H9 (cell line): ENCODE measurements at regions not wholly inside any gene's neighbourhood (a gene's known extent, or its start where the extent isn't known, plus 50 kb on each side); places are given as distances from the start of the nearest gene placed in this dataset.

ENCODE experiments used
- DNase-seq: peaks from one replicate; pipeline ENCODE4 v3.0.0-alpha.2; 2017
- H2AFZ ChIP-seq: one replicate; pipeline ENCODE4 v1.6.1; 2013; ENCODE audit warnings: mild to moderate bottlenecking, low read length, control low read depth, moderate library complexity
- H2AK5ac ChIP-seq: 2 replicates; pipeline ENCODE4 v1.6.1; 2013; ENCODE audit warnings: low read length, control low read depth, mixed read lengths; ENCODE audit not compliant: insufficient read length
- H2BK120ac ChIP-seq: one replicate; pipeline ENCODE4 v1.6.1; 2013; ENCODE audit warnings: low read depth, mild to moderate bottlenecking, low read length, control low read depth, inconsistent platforms; ENCODE audit not compliant: poor library complexity, severe bottlenecking
- H2BK12ac ChIP-seq: 2 replicates; pipeline ENCODE4 v1.6.1; 2013; ENCODE audit warnings: low read length, control low read depth, mixed read lengths, low read depth; ENCODE audit not compliant: insufficient read length
- H2BK15ac ChIP-seq: 2 replicates; pipeline ENCODE4 v1.6.1; 2013; ENCODE audit warnings: low read depth, low read length, control low read depth
- H2BK20ac ChIP-seq: one replicate; pipeline ENCODE4 v1.6.1; 2013; ENCODE audit warnings: low read depth, mild to moderate bottlenecking, low read length, control low read depth, inconsistent platforms; ENCODE audit not compliant: poor library complexity, severe bottlenecking
- H2BK5ac ChIP-seq: 2 replicates; pipeline ENCODE4 v1.6.1; 2013; ENCODE audit warnings: low read length, control low read depth, mixed read lengths; ENCODE audit not compliant: insufficient read length
- H3K14ac ChIP-seq: 2 replicates; pipeline ENCODE4 v1.6.1; 2013; ENCODE audit warnings: low read length, control low read depth; ENCODE audit not compliant: insufficient read depth
- H3K18ac ChIP-seq: 2 replicates; pipeline ENCODE4 v1.6.1; 2013; ENCODE audit warnings: low read depth, mild to moderate bottlenecking, mixed read lengths, low read length, control low read depth; ENCODE audit not compliant: insufficient read length
- H3K23ac ChIP-seq: 2 replicates; pipeline ENCODE4 v1.6.1; 2013; ENCODE audit warnings: low read length, control low read depth, mixed read lengths, low read depth; ENCODE audit not compliant: insufficient read length
- H3K23me2 ChIP-seq: 2 replicates; pipeline ENCODE4 v1.6.1; 2013; ENCODE audit warnings: low read depth, mild to moderate bottlenecking, mixed read lengths, low read length, control low read depth; ENCODE audit not compliant: insufficient read length, poor library complexity, severe bottlenecking
- H3K27ac ChIP-seq: 2 replicates; pipeline ENCODE4 v1.5.1; 2013; ENCODE audit warnings: low read length, control low read depth, mixed read lengths, low read depth; ENCODE audit not compliant: insufficient read length
- H3K27me3 ChIP-seq: 2 replicates; pipeline ENCODE4 v1.6.1; 2013; ENCODE audit warnings: low read length, control low read depth, inconsistent platforms; ENCODE audit not compliant: insufficient read depth
- H3K4ac ChIP-seq: 2 replicates; pipeline ENCODE4 v1.6.1; 2013; ENCODE audit warnings: low read depth, mild to moderate bottlenecking, control low read depth, inconsistent platforms, low read length, moderate library complexity
- H3K4me1 ChIP-seq: 2 replicates; pipeline ENCODE4 v1.6.1; 2013; ENCODE audit warnings: low read length, control low read depth, inconsistent platforms; ENCODE audit not compliant: insufficient read depth
- H3K4me2 ChIP-seq: 2 replicates; pipeline ENCODE4 v1.6.1; 2013; ENCODE audit warnings: low read length, control low read depth, mixed read lengths; ENCODE audit not compliant: insufficient read length, insufficient read depth
- H3K56ac ChIP-seq: 2 replicates; pipeline ENCODE4 v1.6.1; 2013; ENCODE audit warnings: low read depth, mild to moderate bottlenecking, mixed read lengths, low read length, control low read depth; ENCODE audit not compliant: insufficient read length
- H3K79me1 ChIP-seq: 2 replicates; pipeline ENCODE4 v1.6.1; 2013; ENCODE audit warnings: low read depth, mild to moderate bottlenecking, moderate library complexity, low read length, control low read depth, inconsistent platforms; ENCODE audit not compliant: insufficient read depth, poor library complexity, severe bottlenecking
- H3K79me2 ChIP-seq: 2 replicates; pipeline ENCODE4 v1.6.1; 2013; ENCODE audit warnings: low read length, control low read depth, inconsistent platforms; ENCODE audit not compliant: insufficient read depth
- H3K9ac ChIP-seq: 2 replicates; pipeline ENCODE4 v1.6.1; 2013; ENCODE audit warnings: low read length, control low read depth, mixed read lengths; ENCODE audit not compliant: insufficient read length; ENCODE audit errors: extremely low read depth
- H3K9me3 ChIP-seq: one replicate; pipeline ENCODE4 v1.6.1; 2013; ENCODE audit warnings: low read depth, low read length, inconsistent platforms; ENCODE audit not compliant: control insufficient read depth
- H3T11ph ChIP-seq: one replicate; pipeline ENCODE4 v1.6.1; 2013; ENCODE audit warnings: mild to moderate bottlenecking, low read length, control low read depth, inconsistent platforms
- H4K20me1 ChIP-seq: one replicate; pipeline ENCODE4 v1.6.1; 2013; ENCODE audit not compliant: control insufficient read depth, insufficient read length, insufficient read depth
- H4K5ac ChIP-seq: 2 replicates; pipeline ENCODE4 v1.6.1; 2013; ENCODE audit warnings: low read depth, mild to moderate bottlenecking, mixed read lengths, low read length, control low read depth; ENCODE audit not compliant: insufficient read length
- H4K8ac ChIP-seq: replicated peaks from 2 replicates; pipeline ENCODE4 v1.6.1; 2013; ENCODE audit warnings: low read length, control low read depth, mixed read lengths, low read depth; ENCODE audit not compliant: insufficient read length
- H4K91ac ChIP-seq: 2 replicates; pipeline ENCODE4 v1.6.1; 2013; ENCODE audit warnings: low read depth, mild to moderate bottlenecking, moderate library complexity, mixed read lengths, low read length, control low read depth; ENCODE audit not compliant: insufficient read length
- H3K27ac Mint-ChIP-seq, 3 experiments: 2 replicates in 2 of 3; 3 replicates in 1 of 3; pipeline ENCODE4 v1.8.0; 2020 to 2021; ENCODE audit warnings: mixed read lengths in 3 of 3, mild to moderate bottlenecking in 1 of 3, moderate library complexity in 1 of 3
- H3K27me3 Mint-ChIP-seq: 2 replicates; pipeline ENCODE4 v1.8.0; 2021; ENCODE audit warnings: low read depth, mild to moderate bottlenecking, moderate library complexity, mixed read lengths
- H3K36me3 Mint-ChIP-seq, 3 experiments: 2 replicates in 2 of 3; 3 replicates in 1 of 3; pipeline ENCODE4 v1.8.0; 2020 to 2021; ENCODE audit warnings: low read depth in 3 of 3, mixed read lengths in 3 of 3; ENCODE audit not compliant: insufficient read depth in 1 of 3
- H3K4me1 Mint-ChIP-seq, 2 experiments: 2 replicates each; pipeline ENCODE4 v1.8.0; 2020; ENCODE audit warnings: mixed read lengths in 2 of 2
- H3K4me3 Mint-ChIP-seq, 2 experiments: 2 replicates in 1 of 2; 3 replicates in 1 of 2; pipeline ENCODE4 v1.8.0; 2020 to 2021; ENCODE audit warnings: mild to moderate bottlenecking in 2 of 2, mixed read lengths in 2 of 2, moderate library complexity in 1 of 2
- H3K9me3 Mint-ChIP-seq, 2 experiments: 2 replicates in 1 of 2; 3 replicates in 1 of 2; pipeline ENCODE4 v1.8.0; 2020; ENCODE audit warnings: mild to moderate bottlenecking in 2 of 2, mixed read lengths in 2 of 2, moderate library complexity in 1 of 2
- CTCF ChIP-seq: fragments of 200-600 bp; sonication (generic); conservative IDR thresholded peaks from 3 replicates; pipeline ENCODE4 v1.8.0; 2021; ENCODE audit warnings: antibody characterized with exemption, mild to moderate bottlenecking
- WGBS: extraction: QIAGEN DNeasy Blood & Tissue Kit; methylation state at CpG from one replicate; pipeline ENCODE4 v1.1.7; 2013; ENCODE audit warnings: missing lambda C conversion rate, low lambda C conversion rate, mixed read lengths; ENCODE audit not compliant: insufficient read length; ENCODE audit errors: extremely low coverage; 5-methylcytosine and 5-hydroxymethylcytosine counted together

GRCh38 chr3:95460274-95460673 is 1354.1 kb upstream of the EPHA6 start:
- Mint-ChIP-seq H3K4me1 (peaks cover 4 to 9% of the 10 kb centered on the region in 2 experiments), H3K27ac (no peak overlapping the region), H3K27me3 (no peaks in the 10 kb centered on the region), H3K9me3 (no peaks in the 10 kb centered on the region), H3K36me3 (no peaks in the 10 kb centered on the region; a peak in 2 of 7 replicates), H3K4me3 (no peak overlapping the region)
- Histone ChIP-seq H2BK20ac (no peak overlapping the region), H2AFZ (no peak overlapping the region), H2AK5ac (no peak overlapping the region), H3K4me2 (no peak overlapping the region), H3K4me1 (no peaks in the 10 kb centered on the region), H4K5ac (no peak overlapping the region), H3K56ac (no peak overlapping the region), H3K27ac (no peak overlapping the region), H4K8ac (no peak overlapping the region), H3K4ac (no peak overlapping the region), H2BK12ac (no peak overlapping the region), H3T11ph (no peak overlapping the region), H3K27me3 (no peaks in the 10 kb centered on the region), H3K23ac (no peak overlapping the region), H3K79me2 (no peaks in the 10 kb centered on the region), H3K79me1 (no peaks in the 10 kb centered on the region), H3K14ac (no peak overlapping the region), H2BK5ac (no peak overlapping the region), H3K9me3 (no peaks in the 10 kb centered on the region), H4K20me1 (no peaks in the 10 kb centered on the region), H3K23me2 (no peaks in the 10 kb centered on the region), H2BK120ac (no peak overlapping the region), H3K9ac (no peak overlapping the region), H2BK15ac (no peak overlapping the region), H3K18ac (no peak overlapping the region), H4K91ac (no peak overlapping the region)
- WGBS: no CpG with 5 or more reads among the region's 2 CpGs
- no peak for TF ChIP-seq CTCF
- no peak for DNase-seq
